Upper lobe of left lung (tissue), 6 donors: ENCODE measurements at regions not wholly inside any gene's neighbourhood (a gene's known extent, or its start where the extent isn't known, plus 50 kb on each side); places are given as distances from the start of the nearest gene placed in this dataset.

Source experiments
- ATAC-seq, 2 donors: fragments of 200-7000 bp; cut with Tn5 transposase; one replicate each; pipeline ENCODE4 v1.9.1; 2022; ENCODE audit warnings: mild to moderate bottlenecking in 2 of 2, moderate library complexity in 2 of 2; ENCODE audit not compliant: low FRiP score in 2 of 2
- DNase-seq, 2 donors: peaks; one replicate each; pipeline ENCODE4 v3.0.0-alpha.2; 2019 to 2020
- H3K27ac ChIP-seq, 4 donors: fragments of 200-600 bp; sonication (generic); one replicate each; pipeline ENCODE4 v1.5.1; 2016 to 2019
- H3K27me3 ChIP-seq, 4 donors: fragments of 200-600 bp; sonication (generic); one replicate each; pipeline ENCODE4 v1.5.1; 2017 to 2019
- H3K36me3 ChIP-seq, 4 donors: fragments of 200-600 bp; sonication (generic); one replicate each; pipeline ENCODE4 v1.5.1; 2016 to 2019
- H3K4me1 ChIP-seq, 4 donors: fragments of 200-600 bp; sonication (generic); one replicate each; pipeline ENCODE4 v1.5.1; 2018 to 2019
- H3K4me3 ChIP-seq, 4 donors: fragments of 200-600 bp; sonication (generic); one replicate each; pipeline ENCODE4 v1.5.1; 2017 to 2019; ENCODE audit warnings: mild to moderate bottlenecking in 2 of 4, moderate library complexity in 1 of 4
- H3K9me3 ChIP-seq, 4 donors: fragments of 200-600 bp; sonication (generic); one replicate each; pipeline ENCODE4 v1.5.1; 2018 to 2019
- CTCF ChIP-seq, 6 experiments: fragments of 450-650 bp in 4 of 6; fragments of 200-600 bp in 2 of 6; sonication (generic) in 2 of 6; IDR thresholded peaks; one replicate each; pipeline ENCODE4 v1.5.1; 2016 to 2019; ENCODE audit warnings: antibody characterized with exemption in 6 of 6
- EP300 ChIP-seq, 4 donors: sonication (generic); formaldehyde crosslinking; IDR thresholded peaks; one replicate each; pipeline ENCODE4 v1.5.1; 2017; ENCODE audit warnings: antibody characterized with exemption in 4 of 4, control low read depth in 2 of 4
- POLR2A ChIP-seq, 4 donors: fragments of 450-650 bp; IDR thresholded peaks; one replicate each; pipeline ENCODE4 v1.5.1; 2016 to 2017; ENCODE audit warnings: antibody characterized with exemption in 4 of 4, mild to moderate bottlenecking in 2 of 4
- POLR2AphosphoS5 ChIP-seq, 2 donors: sonication (generic); formaldehyde crosslinking; IDR thresholded peaks; one replicate each; pipeline ENCODE4 v1.5.1; 2017; ENCODE audit warnings: antibody characterized with exemption in 2 of 2
- WGBS, 2 donors: methylation state at CpG; one replicate each; pipeline ENCODE4 v1.1.5; 2017 to 2018; 5-methylcytosine and 5-hydroxymethylcytosine counted together
- donor health status: DM: no; HTN: no; CAD: no; lungs with moderate emphysema.
- donor health status: DM: no; HTN: yes; CAD: no; lungs with severe emphysema.

- Histone ChIP-seq H3K36me3 (no peaks in the 10 kb centered on the region), H3K27me3 (no peaks in the 10 kb centered on the region), H3K27ac (peak overlapping the region; percentile 4 to 45 (median 26)), H3K4me1 (no peaks in the 10 kb centered on the region), H3K9me3 (no peaks in the 10 kb centered on the region), H3K4me3 (peak overlapping the region in 1 of 4 donors; percentile 35)
- ATAC-seq (peak in 1 of 2 donors; percentile 46), DNase-seq (no peak)
- 78 to 85% methylated on average over 5 of the region's 5 CpGs for WGBS, 2 donors
- TF ChIP-seq EP300 (IDR thresholded peaks at IDR 0.05), result no peak
- TF ChIP-seq CTCF (IDR thresholded peaks at IDR 0.05), result no peak
- TF ChIP-seq POLR2A (IDR thresholded peaks at IDR 0.05), result no peak
- no peak for TF ChIP-seq POLR2AphosphoS5 (IDR thresholded peaks at IDR 0.05)
These were observed 162.1 kb upstream of the IFNG-AS1 start for GRCh38 chr12:67826946-67827720.

GRCh38 chr12:67827820-67828383 lies 161.3 kb upstream of the IFNG-AS1 start:
- H3K27me3 ChIP-seq, result no peaks in the 10 kb centered on the region
- H3K9me3 ChIP-seq, result no peaks in the 10 kb centered on the region
- H3K36me3 ChIP-seq, result no peaks in the 10 kb centered on the region
- no peaks in the 10 kb centered on the region for H3K4me1 ChIP-seq
- ATAC-seq (peak; percentile 72 to 95), DNase-seq (no peak)
- 47 to 71% methylated on average over 7 of the region's 7 CpGs for WGBS, 2 donors
- TF ChIP-seq POLR2A (IDR thresholded peaks at IDR 0.05), result no peak
- no peak for TF ChIP-seq EP300 (IDR thresholded peaks at IDR 0.05)
- no peak for TF ChIP-seq POLR2AphosphoS5 (IDR thresholded peaks at IDR 0.05)
- TF ChIP-seq CTCF (IDR thresholded peaks at IDR 0.05), result no peak
- H3K27ac ChIP-seq, result peak overlapping the region; percentile 4 to 45 (median 26)
- peak overlapping the region in 2 of 4 donors; percentile 18 to 35 for H3K4me3 ChIP-seq

GRCh38 chr12:67829896-67830295 lies 159.4 kb upstream of the IFNG-AS1 start:
- no peaks in the 10 kb centered on the region for H3K27me3 ChIP-seq
- no peak for TF ChIP-seq POLR2A (IDR thresholded peaks at IDR 0.05)
- no peak for TF ChIP-seq EP300 (IDR thresholded peaks at IDR 0.05)
- TF ChIP-seq POLR2AphosphoS5 (IDR thresholded peaks at IDR 0.05), result no peak
- TF ChIP-seq CTCF (IDR thresholded peaks at IDR 0.05), result no peak
- H3K36me3 ChIP-seq, result no peaks in the 10 kb centered on the region
- H3K4me3 ChIP-seq, result no peak overlapping the region
- H3K9me3 ChIP-seq, result no peaks in the 10 kb centered on the region
- no peak for DNase-seq
- no peaks in the 10 kb centered on the region for H3K4me1 ChIP-seq
- 94 to 95% methylated on average over 4 of the region's 4 CpGs for WGBS, 2 donors
- no peak overlapping the region for H3K27ac ChIP-seq
- ATAC-seq, result no peak

- no peak for TF ChIP-seq POLR2A (IDR thresholded peaks at IDR 0.05)
- Histone ChIP-seq H3K27me3 (no peaks in the 10 kb centered on the region), H3K4me1 (no peaks in the 10 kb centered on the region), H3K27ac (no peak overlapping the region), H3K9me3 (no peaks in the 10 kb centered on the region), H3K4me3 (no peak overlapping the region), H3K36me3 (no peaks in the 10 kb centered on the region)
- WGBS, 2 donors, result 91 to 100% methylated on average over 2 of the region's 2 CpGs
- DNase-seq (no peak), ATAC-seq (no peak)
These were observed 157.1 kb upstream of the IFNG-AS1 start for GRCh38 chr12:67832155-67832554.

- H3K27ac ChIP-seq, result no peak overlapping the region
- H3K36me3 ChIP-seq, result no peaks in the 10 kb centered on the region
- ATAC-seq (no peak), DNase-seq (no peak)
- H3K9me3 ChIP-seq, result no peaks in the 10 kb centered on the region
- TF ChIP-seq POLR2A (IDR thresholded peaks at IDR 0.05), result no peak
- TF ChIP-seq POLR2AphosphoS5 (IDR thresholded peaks at IDR 0.05), result no peak
- no peak for TF ChIP-seq CTCF (IDR thresholded peaks at IDR 0.05)
- no peak for TF ChIP-seq EP300 (IDR thresholded peaks at IDR 0.05)
- WGBS, 2 donors, result 89 to 90% methylated on average over 5 of the region's 5 CpGs
- H3K27me3 ChIP-seq, result no peaks in the 10 kb centered on the region
- H3K4me3 ChIP-seq, result no peak overlapping the region
- no peaks in the 10 kb centered on the region for H3K4me1 ChIP-seq
These were observed 155.6 kb upstream of the IFNG-AS1 start for GRCh38 chr12:67833602-67834001.
